HEK293T (cell line): ENCODE measurements at regions not wholly inside any gene's neighbourhood (a gene's known extent, or its start where the extent isn't known, plus 50 kb on each side); places are given as distances from the start of the nearest gene placed in this dataset.

Source experiments
- CTCF ChIA-PET: fragments of 350-600 bp; formaldehyde crosslinking; extraction: SDS; loops from one replicate; lab custom pipeline; 2021; ENCODE audit warnings: antibody characterized with exemption, inconsistent platforms; lab: Yijun Ruan, JAX
- POLR2A ChIA-PET: fragments of 350-600 bp; formaldehyde crosslinking; extraction: SDS; loops from one replicate; lab custom pipeline; 2020; ENCODE audit warnings: antibody characterized with exemption, inconsistent platforms; lab: Yijun Ruan, JAX
- DNase-seq: peaks from one replicate; pipeline ENCODE4 v3.0.0; 2012; ENCODE audit warnings: mixed read lengths; ENCODE audit errors: extremely low spot score
- ARNT ChIP-seq: fragments of 450-650 bp; IDR thresholded peaks from 2 replicates; pipeline ENCODE4 v1.6.1; 2017; ENCODE audit warnings: mild to moderate bottlenecking
- BHLHE40 ChIP-seq: fragments of 450-650 bp; IDR thresholded peaks from 2 replicates; pipeline ENCODE4 v1.6.1; 2016; ENCODE audit warnings: mild to moderate bottlenecking, moderate library complexity, borderline replicate concordance
- CTBP1 ChIP-seq: fragments of 450-650 bp; IDR thresholded peaks from 2 replicates; pipeline ENCODE4 v1.6.1; 2016; ENCODE audit warnings: borderline replicate concordance
- ELF4 ChIP-seq: fragments of 450-650 bp; IDR thresholded peaks from 2 replicates; pipeline ENCODE4 v1.6.1; 2017; ENCODE audit warnings: antibody characterized with exemption
- FOXA1 ChIP-seq: fragments of 450-650 bp; IDR thresholded peaks from 2 replicates; pipeline ENCODE4 v1.6.1; 2016; ENCODE audit warnings: mild to moderate bottlenecking
- FOXK2 ChIP-seq: fragments of 450-650 bp; IDR thresholded peaks from 2 replicates; pipeline ENCODE4 v1.6.1; 2016; ENCODE audit warnings: mild to moderate bottlenecking
- FOXM1 ChIP-seq: fragments of 450-650 bp; IDR thresholded peaks from 2 replicates; pipeline ENCODE4 v1.6.1; 2017; ENCODE audit warnings: mild to moderate bottlenecking, borderline replicate concordance
- HDGF ChIP-seq: fragments of 450-650 bp; IDR thresholded peaks from 2 replicates; pipeline ENCODE4 v1.6.1; 2017; ENCODE audit warnings: antibody characterized with exemption, borderline replicate concordance
- L3MBTL2 ChIP-seq: fragments of 450-650 bp; conservative IDR thresholded peaks from 2 replicates; pipeline ENCODE4 v1.6.1; 2016; ENCODE audit warnings: mild to moderate bottlenecking
- LEF1 ChIP-seq: fragments of 450-650 bp; IDR thresholded peaks from 2 replicates; pipeline ENCODE4 v1.6.1; 2017; ENCODE audit warnings: mild to moderate bottlenecking, borderline replicate concordance
- NFRKB ChIP-seq: fragments of 450-650 bp; IDR thresholded peaks from 2 replicates; pipeline ENCODE4 v1.6.1; 2016; ENCODE audit warnings: mild to moderate bottlenecking, moderate library complexity
- PKNOX1 ChIP-seq: fragments of 450-650 bp; IDR thresholded peaks from 2 replicates; pipeline ENCODE4 v1.6.1; 2016
- SP1 ChIP-seq: fragments of 450-650 bp; IDR thresholded peaks from 2 replicates; pipeline ENCODE4 v1.6.1; 2017
- SUZ12 ChIP-seq: fragments of 450-650 bp; IDR thresholded peaks from 2 replicates; pipeline ENCODE4 v1.6.1; 2016; ENCODE audit warnings: mild to moderate bottlenecking
- TARDBP ChIP-seq: fragments of 450-650 bp; IDR thresholded peaks from 2 replicates; pipeline ENCODE4 v1.6.1; 2016
- ZNF384 ChIP-seq: fragments of 450-650 bp; IDR thresholded peaks from 2 replicates; pipeline ENCODE4 v1.6.1; 2016

GRCh38 chrX:113634565-113634964 lies 793.9 kb upstream of the AMOT start:
- POLR2A ChIA-PET = no interaction called here
- DNase-seq = no peak
- CTCF ChIA-PET = no interaction called here
- TF ChIP-seq FOXM1 (no peak), FOXK2 (no peak), ZNF384 (no peak), PKNOX1 (no peak), ARNT (no peak)

GRCh38 chrX:113629326-113629725 lies 788.7 kb upstream of the AMOT start:
- ChIA-PET POLR2A (no interaction called here), CTCF (no interaction called here)
- TF ChIP-seq ZNF384 = no peak
- no peak for TF ChIP-seq FOXK2
- TF ChIP-seq CTBP1 = no peak
- no peak for TF ChIP-seq NFRKB
- no peak for TF ChIP-seq PKNOX1
- TF ChIP-seq TARDBP = no peak
- TF ChIP-seq BHLHE40 = no peak
- no peak for TF ChIP-seq FOXA1
- no peak for TF ChIP-seq LEF1
- TF ChIP-seq FOXM1 = no peak
- TF ChIP-seq SUZ12 = no peak
- no peak for TF ChIP-seq HDGF
- no peak for TF ChIP-seq L3MBTL2
- TF ChIP-seq SP1 = no peak
- TF ChIP-seq ELF4 = no peak
- DNase-seq = no peak

- CTCF ChIA-PET = no interaction called here
Observed at GRCh38 chrX:113594123-113594841, 753.7 kb upstream of the AMOT start.

GRCh38 chrX:113586281-113586898 lies 745.8 kb upstream of the AMOT start:
- CTCF ChIA-PET = no interaction called here
- DNase-seq = no peak
- no peak for TF ChIP-seq PKNOX1
- TF ChIP-seq NFRKB = no peak
- no peak for TF ChIP-seq TARDBP
- no peak for TF ChIP-seq FOXK2
- TF ChIP-seq ELF4 = no peak
- POLR2A ChIA-PET = no interaction called here

More at GRCh38 chrX:113594123-113594841, 753.7 kb upstream of the AMOT start:
- DNase-seq = no peak
- TF ChIP-seq BHLHE40 (no peak), SP1 (no peak), PKNOX1 (no peak), L3MBTL2 (no peak), ARNT (no peak), HDGF (no peak), FOXM1 (no peak), SUZ12 (no peak), NFRKB (no peak), ELF4 (no peak), CTBP1 (no peak), TARDBP (no peak), ZNF384 (no peak), FOXA1 (no peak), FOXK2 (no peak)
- POLR2A ChIA-PET = no interaction called here

- ChIA-PET POLR2A (no interaction called here), CTCF (no interaction called here)
- TF ChIP-seq PKNOX1 (no peak), FOXK2 (no peak), SP1 (no peak), LEF1 (no peak), FOXA1 (no peak), L3MBTL2 (no peak), HDGF (no peak)
- no peak for DNase-seq
Observed at GRCh38 chrX:113580486-113580885, 739.9 kb upstream of the AMOT start.
